ENCODE measurements at regions not wholly inside any gene's neighbourhood (a gene's known extent, or its start where the extent isn't known, plus 50 kb on each side); places are given as distances from the start of the nearest gene placed in this dataset.

DNA sequence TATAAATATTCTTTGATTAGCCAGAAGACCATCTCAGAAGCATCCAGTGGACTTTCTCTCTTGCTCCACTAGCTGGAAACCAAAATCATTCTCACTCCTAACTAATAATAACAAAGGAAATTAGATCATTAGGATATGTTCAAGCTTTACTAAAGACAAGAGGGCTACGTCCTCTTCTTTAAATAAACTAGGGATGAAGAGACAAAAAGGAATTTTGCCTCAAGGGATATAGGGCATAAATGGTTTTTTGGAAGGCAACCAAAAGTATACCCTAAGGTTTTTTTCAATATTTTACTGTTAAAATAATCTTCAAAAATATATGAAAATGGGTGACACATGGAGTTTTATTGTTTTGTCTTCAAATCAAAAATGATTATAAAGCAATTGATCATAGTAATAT, 745.8 kb downstream of the MRPL39 start:
- Histone ChIP-seq H3K4me1 (no peaks in the 10 kb centered on the region), H3K4me3 (no peak overlapping the region), H3K9me3 (no peaks in the 10 kb centered on the region), H3K36me3 (no peaks in the 10 kb centered on the region), H3K27me3 (no peaks in the 10 kb centered on the region), H3K27ac (no peak overlapping the region)
- intact Hi-C loops (cut with DNase I), result no loop called here
- DNase-seq (no peak), ATAC-seq (no peak)
- TF ChIP-seq, protein P1, sequence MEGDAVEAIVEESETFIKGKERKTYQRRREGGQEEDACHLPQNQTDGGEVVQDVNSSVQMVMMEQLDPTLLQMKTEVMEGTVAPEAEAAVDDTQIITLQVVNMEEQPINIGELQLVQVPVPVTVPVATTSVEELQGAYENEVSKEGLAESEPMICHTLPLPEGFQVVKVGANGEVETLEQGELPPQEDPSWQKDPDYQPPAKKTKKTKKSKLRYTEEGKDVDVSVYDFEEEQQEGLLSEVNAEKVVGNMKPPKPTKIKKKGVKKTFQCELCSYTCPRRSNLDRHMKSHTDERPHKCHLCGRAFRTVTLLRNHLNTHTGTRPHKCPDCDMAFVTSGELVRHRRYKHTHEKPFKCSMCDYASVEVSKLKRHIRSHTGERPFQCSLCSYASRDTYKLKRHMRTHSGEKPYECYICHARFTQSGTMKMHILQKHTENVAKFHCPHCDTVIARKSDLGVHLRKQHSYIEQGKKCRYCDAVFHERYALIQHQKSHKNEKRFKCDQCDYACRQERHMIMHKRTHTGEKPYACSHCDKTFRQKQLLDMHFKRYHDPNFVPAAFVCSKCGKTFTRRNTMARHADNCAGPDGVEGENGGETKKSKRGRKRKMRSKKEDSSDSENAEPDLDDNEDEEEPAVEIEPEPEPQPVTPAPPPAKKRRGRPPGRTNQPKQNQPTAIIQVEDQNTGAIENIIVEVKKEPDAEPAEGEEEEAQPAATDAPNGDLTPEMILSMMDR (IDR thresholded peaks at IDR 0.05), result no peak

DNA sequence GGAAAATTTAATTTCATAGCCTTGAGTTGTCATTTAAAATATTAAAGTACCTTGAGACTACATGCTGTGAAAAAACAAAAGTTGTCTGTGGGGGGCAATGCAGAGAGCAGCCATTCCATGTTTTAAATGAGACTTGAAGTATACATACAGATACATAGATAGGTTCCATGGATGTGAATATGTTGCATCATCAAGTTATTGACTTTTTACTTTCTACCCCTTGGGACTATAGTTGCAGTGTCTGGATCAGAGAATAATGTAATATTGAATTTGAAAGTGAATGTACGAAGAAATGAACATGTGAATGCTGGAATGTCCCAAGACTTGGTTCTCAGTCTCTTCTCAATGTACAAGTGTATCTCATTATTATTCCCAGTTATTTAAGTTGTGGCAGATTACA, 751.0 kb downstream of the MRPL39 start:
- no peaks in the 10 kb centered on the region for H3K27me3 ChIP-seq
- ATAC-seq, result no peak

DNA sequence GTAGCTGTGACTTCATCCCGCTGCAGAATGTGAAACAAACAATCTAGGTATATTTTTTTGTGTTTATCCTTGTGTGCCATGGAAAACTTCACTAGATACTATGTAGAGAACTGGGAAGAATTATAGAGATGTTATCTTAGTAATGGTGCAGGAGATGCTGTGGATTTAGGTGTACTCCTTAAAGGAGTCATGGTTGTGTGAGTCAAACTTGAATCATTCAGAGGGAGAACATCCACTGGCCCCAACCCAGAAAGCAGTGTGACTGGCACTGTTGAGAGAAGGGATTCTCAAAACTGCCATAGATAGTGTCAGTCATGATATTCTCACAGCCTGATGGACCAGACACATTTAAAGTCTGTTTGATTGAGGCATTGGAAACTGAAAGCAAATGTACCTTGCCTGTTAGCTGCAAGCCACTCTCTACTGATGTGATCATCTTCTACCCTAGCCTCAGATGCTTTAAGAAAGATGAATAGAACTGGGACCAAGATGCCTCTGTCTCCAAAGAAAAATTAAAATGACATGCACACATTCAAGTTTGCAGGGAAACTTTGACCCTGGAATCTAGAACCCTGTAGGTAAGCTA, 754.6 kb downstream of the MRPL39 start:
- intact Hi-C loops (cut with DNase I), result no loop called here
- no peaks in the 10 kb centered on the region for H3K36me3 ChIP-seq
- no peak overlapping the region for H3K4me3 ChIP-seq
- H3K4me1 ChIP-seq, result no peaks in the 10 kb centered on the region
- TF ChIP-seq, protein P1 (IDR thresholded peaks at IDR 0.05), result no peak
- H3K9me3 ChIP-seq, result peaks cover 0 to 4% of the 10 kb centered on the region in 2 donors
- DNase-seq (no peak), ATAC-seq (no peak)
- no peaks in the 10 kb centered on the region for H3K27me3 ChIP-seq
- no peak overlapping the region for H3K27ac ChIP-seq

More for the DNA sequence above, 751.0 kb downstream of the MRPL39 start:
- intact Hi-C loops (cut with DNase I), result no loop called here
- DNase-seq, result no peak
- H3K4me1 ChIP-seq, result no peaks in the 10 kb centered on the region
- H3K36me3 ChIP-seq, result no peaks in the 10 kb centered on the region
- H3K9me3 ChIP-seq, result peaks cover 0 to 2% of the 10 kb centered on the region in 2 donors
- TF ChIP-seq, protein P1 (IDR thresholded peaks at IDR 0.05), result no peak
- H3K4me3 ChIP-seq, result no peak overlapping the region
- H3K27ac ChIP-seq, result no peak overlapping the region

DNA sequence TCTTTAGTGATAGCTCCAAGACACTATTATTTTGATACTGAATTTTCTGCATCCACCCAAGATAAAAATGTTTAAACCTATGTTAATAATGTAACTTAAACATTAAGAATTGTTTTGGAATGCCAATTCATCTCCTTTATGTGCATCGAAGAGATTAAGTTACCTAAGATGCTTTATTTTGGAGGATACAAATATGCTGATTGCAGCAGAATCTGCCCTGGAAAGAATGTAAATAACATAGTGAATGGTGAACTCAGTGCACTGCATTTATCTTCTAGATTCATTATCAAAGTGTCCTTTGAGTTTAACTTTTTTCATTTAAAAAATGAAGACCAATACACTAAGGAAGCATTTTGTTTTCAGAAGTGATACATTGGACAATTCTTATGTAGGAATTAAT, 757.2 kb downstream of the MRPL39 start:
- intact Hi-C loops (cut with DNase I), result no loop called here
- Histone ChIP-seq H3K36me3 (no peaks in the 10 kb centered on the region), H3K4me3 (no peak overlapping the region), H3K4me1 (no peaks in the 10 kb centered on the region), H3K27ac (no peak overlapping the region), H3K9me3 (peaks cover 0 to 4% of the 10 kb centered on the region in 2 donors), H3K27me3 (no peaks in the 10 kb centered on the region)
- TF ChIP-seq, protein P1 (IDR thresholded peaks at IDR 0.05), result no peak
- DNase-seq (no peak), ATAC-seq (no peak)

DNA sequence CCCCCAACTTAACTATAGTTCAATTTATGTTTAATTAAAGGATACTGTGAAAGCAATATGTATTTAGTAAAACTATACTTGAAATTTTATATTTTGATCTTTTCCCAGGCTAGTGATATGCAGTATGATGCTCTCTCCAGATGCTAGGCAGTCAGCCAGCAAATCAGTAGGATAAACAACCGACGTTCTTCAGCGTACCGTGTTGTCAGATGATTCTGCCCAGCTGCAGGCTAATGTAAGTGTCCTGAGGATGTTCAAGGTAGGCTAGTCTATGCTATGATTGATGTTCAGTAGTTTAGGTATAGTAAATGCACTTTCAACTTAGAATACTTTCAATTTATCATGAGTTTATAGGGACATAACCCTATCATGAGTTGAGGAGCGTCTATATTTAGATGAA, 762.6 kb downstream of the MRPL39 start:
- H3K4me3 ChIP-seq, result no peak overlapping the region
- intact Hi-C loops (cut with DNase I), result no loop called here
- no peaks in the 10 kb centered on the region for H3K27me3 ChIP-seq
- no peaks in the 10 kb centered on the region for H3K36me3 ChIP-seq
- peaks cover 0 to 17% of the 10 kb centered on the region in 2 donors for H3K9me3 ChIP-seq
- DNase-seq, result peak in 1 of 4 donors; percentile 20
- H3K4me1 ChIP-seq, result no peaks in the 10 kb centered on the region
- no peak overlapping the region for H3K27ac ChIP-seq
- TF ChIP-seq, protein P1 (IDR thresholded peaks at IDR 0.05), result no peak
- ATAC-seq, result no peak
